Activated naive CD4-positive, alpha-beta T cell treated with anti-CD3 and anti-CD28 coated beads, Interleukin-2, amount 10 ng/mL, durations not matched to agents 7 days and 5 days (primary cell): ENCODE measurements at regions not wholly inside any gene's neighbourhood (a gene's known extent, or its start where the extent isn't known, plus 50 kb on each side); places are given as distances from the start of the nearest gene placed in this dataset.

Experiments used
- CTCF ChIA-PET: fragments of 350-600 bp; sonication (Branson Sonifier 250); formaldehyde crosslinking; loops from one replicate; lab custom pipeline; 2021; ENCODE audit warnings: antibody characterized with exemption; lab: Charles Lee
- DNase-seq: peaks from one replicate; pipeline ENCODE4 v3.0.0-alpha.2; 2020
- H3K27ac Mint-ChIP-seq: one replicate; pipeline ENCODE4 v1.8.0; 2021; ENCODE audit warnings: mild to moderate bottlenecking, moderate library complexity, mixed read lengths
- H3K27me3 Mint-ChIP-seq: one replicate; pipeline ENCODE4 v1.8.0; 2021; ENCODE audit warnings: mild to moderate bottlenecking, mixed read lengths
- H3K36me3 Mint-ChIP-seq: one replicate; pipeline ENCODE4 v1.8.0; 2021; ENCODE audit warnings: mixed read lengths
- H3K4me1 Mint-ChIP-seq: one replicate; pipeline ENCODE4 v1.8.0; 2021; ENCODE audit warnings: mixed read lengths
- H3K4me3 Mint-ChIP-seq: one replicate; pipeline ENCODE4 v1.8.0; 2021; ENCODE audit warnings: mild to moderate bottlenecking, moderate library complexity, mixed read lengths
- H3K9me3 Mint-ChIP-seq: one replicate; pipeline ENCODE4 v1.8.0; 2021; ENCODE audit warnings: mixed read lengths

DNA sequence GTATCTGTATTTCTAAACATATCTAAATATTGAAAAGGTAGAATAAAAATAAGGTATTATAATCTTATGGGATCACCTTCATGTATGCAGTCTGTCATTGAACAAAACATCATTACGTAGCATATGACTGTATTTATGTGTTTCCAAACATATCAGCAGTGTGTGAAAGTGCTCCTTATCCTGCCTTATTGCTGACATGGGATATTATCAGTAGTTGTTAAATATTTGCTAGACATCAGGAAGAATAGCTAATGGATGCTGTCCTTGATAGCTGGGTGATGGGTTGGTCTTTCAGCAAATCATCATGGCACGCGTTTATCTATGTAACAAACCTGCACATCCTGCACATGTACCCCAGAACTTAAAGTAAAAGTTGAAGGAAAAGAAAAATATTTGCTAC lies 59.1 kb upstream of the FAM20A start:
- H3K27ac Mint-ChIP-seq: no peak overlapping the region
- DNase-seq: no peak
- peaks cover under 1% of the 10 kb centered on the region for H3K27me3 Mint-ChIP-seq
- no peaks in the 10 kb centered on the region for H3K9me3 Mint-ChIP-seq
- no peaks in the 10 kb centered on the region for H3K36me3 Mint-ChIP-seq
- no peak overlapping the region for H3K4me3 Mint-ChIP-seq
- CTCF ChIA-PET: no interaction called here
- no peaks in the 10 kb centered on the region for H3K4me1 Mint-ChIP-seq

DNA sequence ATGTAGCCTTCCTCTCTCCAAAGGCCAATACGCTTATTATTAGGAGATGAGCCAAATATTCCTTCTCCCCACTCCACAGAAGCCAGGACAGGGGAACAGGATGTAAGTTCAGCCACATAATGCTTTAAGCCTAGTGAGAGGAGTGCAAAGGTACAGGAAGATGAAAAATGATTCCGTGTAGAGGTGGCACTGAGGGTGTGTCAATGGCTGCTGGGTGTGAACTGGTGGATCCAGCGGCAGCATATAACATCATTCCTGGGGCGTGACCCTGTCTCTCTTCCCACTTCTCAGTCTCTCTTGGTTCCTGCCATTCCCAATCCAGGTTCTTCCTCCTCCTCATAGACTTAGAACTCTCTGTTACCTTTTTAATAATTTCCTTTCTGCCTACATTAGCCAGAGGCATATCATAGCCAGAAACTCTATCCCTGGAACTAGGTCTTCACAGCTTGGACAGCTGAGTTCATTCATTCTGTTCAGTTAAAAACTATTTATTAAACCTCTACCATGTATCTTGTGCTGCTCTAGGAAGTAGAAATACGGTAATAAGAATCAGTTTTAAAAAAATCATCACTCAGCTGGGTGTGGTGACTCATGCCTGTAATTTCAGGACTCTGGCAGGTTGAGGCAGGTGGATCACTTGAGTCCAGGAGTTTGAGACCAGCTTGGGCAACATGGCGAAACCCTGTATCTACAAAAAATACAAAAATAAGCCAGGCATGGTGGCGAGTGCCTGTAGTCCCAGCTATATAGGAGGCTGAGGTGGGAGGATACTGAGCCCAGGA lies 58.0 kb upstream of the FAM20A start:
- Mint-ChIP-seq H3K4me3 (no peak overlapping the region), H3K27me3 (no peaks in the 10 kb centered on the region), H3K9me3 (no peaks in the 10 kb centered on the region), H3K36me3 (no peaks in the 10 kb centered on the region), H3K27ac (no peak overlapping the region), H3K4me1 (no peaks in the 10 kb centered on the region)
- CTCF ChIA-PET: interaction anchor here (0.7 to 0.8 kb wide), 2 partner anchors 11 to 385 kb away, joined by 4 to 5 read pairs; no protein-coding TSS in a partner anchor
- no peak for DNase-seq

- no peaks in the 10 kb centered on the region for H3K36me3 Mint-ChIP-seq
- no peak for DNase-seq
- no peaks in the 10 kb centered on the region for H3K9me3 Mint-ChIP-seq
- H3K27ac Mint-ChIP-seq: no peak overlapping the region
- H3K27me3 Mint-ChIP-seq: no peaks in the 10 kb centered on the region
- H3K4me3 Mint-ChIP-seq: no peak overlapping the region
- H3K4me1 Mint-ChIP-seq: no peaks in the 10 kb centered on the region
- CTCF ChIA-PET: no interaction called here
These were observed 56.4 kb upstream of the FAM20A start for GRCh38 chr17:68657576-68657975.

DNA sequence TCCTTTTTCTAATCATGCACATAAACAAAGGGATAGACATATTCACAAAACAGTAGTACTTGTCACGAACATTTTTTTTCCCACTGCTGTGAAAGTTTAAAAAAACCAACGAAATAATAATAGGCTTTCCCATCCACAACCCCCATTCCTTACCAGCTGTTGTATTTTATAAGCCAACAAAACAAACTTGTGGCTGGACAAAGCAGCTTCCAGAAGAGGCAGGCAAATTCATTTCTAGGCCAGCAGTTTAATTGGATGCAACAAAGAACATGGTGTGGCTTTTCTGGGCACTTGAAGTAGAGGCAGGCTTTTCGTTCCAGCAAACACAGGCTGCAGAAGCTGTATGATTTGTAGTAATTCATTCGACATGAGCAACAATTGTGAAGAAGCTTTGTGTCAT lies 56.0 kb upstream of the FAM20A start:
- H3K27me3 Mint-ChIP-seq: no peaks in the 10 kb centered on the region
- DNase-seq: no peak
- CTCF ChIA-PET: no interaction called here
- H3K4me1 Mint-ChIP-seq: no peaks in the 10 kb centered on the region
- no peaks in the 10 kb centered on the region for H3K9me3 Mint-ChIP-seq
- no peak overlapping the region for H3K4me3 Mint-ChIP-seq
- H3K27ac Mint-ChIP-seq: no peak overlapping the region
- no peaks in the 10 kb centered on the region for H3K36me3 Mint-ChIP-seq

- no peak overlapping the region for H3K4me3 Mint-ChIP-seq
- no peaks in the 10 kb centered on the region for H3K27me3 Mint-ChIP-seq
- no peaks in the 10 kb centered on the region for H3K9me3 Mint-ChIP-seq
- no peak for DNase-seq
- no peak overlapping the region for H3K27ac Mint-ChIP-seq
- no peaks in the 10 kb centered on the region for H3K36me3 Mint-ChIP-seq
- H3K4me1 Mint-ChIP-seq: no peaks in the 10 kb centered on the region
- CTCF ChIA-PET: no interaction called here
These were observed 55.5 kb upstream of the FAM20A start for GRCh38 chr17:68656666-68657065.
